ENCODE measurements at regions not wholly inside any gene's neighbourhood (a gene's known extent, or its start where the extent isn't known, plus 50 kb on each side); places are given as distances from the start of the nearest gene placed in this dataset.

GRCh38 chr2:125839945-125840344, 816.0 kb upstream of the GYPC start:
- H3K9me3 Mint-ChIP-seq: peaks cover 3% of the 10 kb centered on the region
- no peak for DNase-seq (ENCODE audit: low read depth, low spot score)
- no peak overlapping the region for H3K27ac Mint-ChIP-seq (ENCODE audit: unreplicated experiment)
- no peaks in the 10 kb centered on the region for H3K36me3 Mint-ChIP-seq (ENCODE audit: low read depth)
- H3K4me3 Mint-ChIP-seq: no peak overlapping the region
- TF ChIP-seq CTCF (conservative IDR thresholded peaks at IDR 0.05): no peak
- no peaks in the 10 kb centered on the region for H3K27me3 Mint-ChIP-seq (ENCODE audit: low read depth)
- H3K4me1 Mint-ChIP-seq: peaks cover 21% of the 10 kb centered on the region

- DNase-seq (ENCODE audit: low read depth, low spot score): no peak
- Mint-ChIP-seq H3K9me3 (peaks cover 3% of the 10 kb centered on the region), H3K27ac (ENCODE audit: unreplicated experiment) (no peak overlapping the region), H3K4me1 (peaks cover 16% of the 10 kb centered on the region), H3K27me3 (ENCODE audit: low read depth) (no peaks in the 10 kb centered on the region), H3K4me3 (no peak overlapping the region), H3K36me3 (ENCODE audit: low read depth) (no peaks in the 10 kb centered on the region)
- TF ChIP-seq CTCF (conservative IDR thresholded peaks at IDR 0.05): no peak
Observed at GRCh38 chr2:125842041-125842440, 813.9 kb upstream of the GYPC start.

GRCh38 chr2:125850541-125850940, 805.4 kb upstream of the GYPC start:
- no peak for TF ChIP-seq CTCF (conservative IDR thresholded peaks at IDR 0.05)
- no peaks in the 10 kb centered on the region for H3K27me3 Mint-ChIP-seq (ENCODE audit: low read depth)
- no peaks in the 10 kb centered on the region for H3K36me3 Mint-ChIP-seq (ENCODE audit: low read depth)
- peaks cover 5% of the 10 kb centered on the region for H3K9me3 Mint-ChIP-seq
- H3K27ac Mint-ChIP-seq (ENCODE audit: unreplicated experiment): no peak overlapping the region
- H3K4me3 Mint-ChIP-seq: no peak overlapping the region
- no peak for DNase-seq (ENCODE audit: low read depth, low spot score)
- no peaks in the 10 kb centered on the region for H3K4me1 Mint-ChIP-seq

GRCh38 chr2:125852364-125852763, 803.6 kb upstream of the GYPC start:
- DNase-seq (ENCODE audit: low read depth, low spot score): no peak
- Mint-ChIP-seq H3K27me3 (ENCODE audit: low read depth) (no peaks in the 10 kb centered on the region), H3K9me3 (peaks cover 2% of the 10 kb centered on the region), H3K4me1 (peaks cover 6% of the 10 kb centered on the region), H3K36me3 (ENCODE audit: low read depth) (no peaks in the 10 kb centered on the region), H3K27ac (ENCODE audit: unreplicated experiment) (no peak overlapping the region), H3K4me3 (no peak overlapping the region)
- no peak for TF ChIP-seq CTCF (conservative IDR thresholded peaks at IDR 0.05)

- Mint-ChIP-seq H3K27ac (ENCODE audit: unreplicated experiment) (no peak overlapping the region), H3K9me3 (no peaks in the 10 kb centered on the region), H3K27me3 (ENCODE audit: low read depth) (no peaks in the 10 kb centered on the region), H3K36me3 (ENCODE audit: low read depth) (no peaks in the 10 kb centered on the region), H3K4me1 (peaks cover 13% of the 10 kb centered on the region), H3K4me3 (no peak overlapping the region)
- DNase-seq (ENCODE audit: low read depth, low spot score): no peak
- no peak for TF ChIP-seq CTCF (conservative IDR thresholded peaks at IDR 0.05)
Observed at GRCh38 chr2:125853626-125854025, 802.3 kb upstream of the GYPC start.

- Mint-ChIP-seq H3K9me3 (no peaks in the 10 kb centered on the region), H3K27me3 (ENCODE audit: low read depth) (no peaks in the 10 kb centered on the region), H3K36me3 (ENCODE audit: low read depth) (no peaks in the 10 kb centered on the region), H3K4me1 (peaks cover 18% of the 10 kb centered on the region), H3K27ac (ENCODE audit: unreplicated experiment) (no peak overlapping the region), H3K4me3 (no peak overlapping the region)
- no peak for DNase-seq (ENCODE audit: low read depth, low spot score)
- no peak for TF ChIP-seq CTCF (conservative IDR thresholded peaks at IDR 0.05)
Observed at GRCh38 chr2:125855204-125855603, 800.8 kb upstream of the GYPC start.

Measured in neural crest cell (in vitro differentiated cells).